ENCODE measurements at regions not wholly inside any gene's neighbourhood (a gene's known extent, or its start where the extent isn't known, plus 50 kb on each side); places are given as distances from the start of the nearest gene placed in this dataset.

DNA sequence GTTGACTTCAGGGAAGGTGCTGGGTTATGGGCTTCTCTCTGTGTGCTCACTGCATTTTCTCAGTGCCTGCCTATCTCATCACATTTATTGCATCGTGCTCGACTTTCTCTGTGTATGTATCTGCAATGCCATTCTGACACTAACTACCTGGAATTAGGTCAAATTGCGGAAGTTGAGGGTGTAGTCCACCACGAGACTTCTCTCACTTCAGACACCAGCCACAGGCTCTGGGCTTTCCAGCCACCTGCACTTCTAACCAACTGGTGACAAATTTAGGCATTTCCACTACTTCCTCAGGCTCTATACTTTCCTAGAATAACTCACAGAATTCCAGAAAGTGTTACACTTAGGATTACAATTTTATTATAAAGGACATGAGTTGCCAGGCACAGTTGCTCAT is 188.6 kb upstream of the ZNF608 start:
- TF ChIP-seq GATA2 (IDR thresholded peaks at IDR 0.05; ENCODE audit: low read depth, low read length) (no peak), GATA3 (IDR thresholded peaks at IDR 0.05; ENCODE audit: low read depth, low read length) (no peak)

Data from SH-SY5Y (cell line).